T-helper 1 cell (primary cell): ENCODE measurements at regions not wholly inside any gene's neighbourhood (a gene's known extent, or its start where the extent isn't known, plus 50 kb on each side); places are given as distances from the start of the nearest gene placed in this dataset.

ENCODE experiments used
- DNase-seq, 5 donors: peaks; one replicate each; pipeline ENCODE4 v3.0.0-alpha.2; 2012 to 2020

DNA sequence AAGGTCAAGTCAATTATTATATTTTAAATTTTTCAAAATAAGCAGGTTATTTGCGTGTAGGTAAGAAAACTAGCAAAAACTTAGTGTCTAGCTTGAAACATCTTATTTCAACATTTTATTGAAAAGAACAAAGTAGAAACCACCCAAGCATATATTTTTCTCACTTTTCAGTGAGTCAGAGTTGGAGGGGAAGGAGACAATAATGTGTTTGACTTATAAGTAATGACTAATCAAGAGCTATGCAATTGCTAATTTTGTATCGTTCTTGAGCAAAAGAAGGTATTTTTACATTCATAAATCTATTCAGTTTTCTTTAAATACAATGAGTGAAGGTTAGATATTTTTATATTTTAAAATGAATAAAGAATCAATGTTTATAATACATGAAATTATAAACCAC lies 54.4 kb upstream of the P2RY1 start:
- DNase-seq = no peak

GRCh38 chr3:152785051-152785450 lies 49.9 kb upstream of the P2RY1 start:
- DNase-seq = no peak
